Middle frontal gyrus (tissue), 1 donor: ENCODE measurements at regions not wholly inside any gene's neighbourhood (a gene's known extent, or its start where the extent isn't known, plus 50 kb on each side); places are given as distances from the start of the nearest gene placed in this dataset.

Experiments
- DNase-seq: peaks from one replicate; pipeline ENCODE4 v3.0.0-alpha.2; 2015; ENCODE audit warnings: low spot score; ENCODE audit errors: extremely low spot score

DNA sequence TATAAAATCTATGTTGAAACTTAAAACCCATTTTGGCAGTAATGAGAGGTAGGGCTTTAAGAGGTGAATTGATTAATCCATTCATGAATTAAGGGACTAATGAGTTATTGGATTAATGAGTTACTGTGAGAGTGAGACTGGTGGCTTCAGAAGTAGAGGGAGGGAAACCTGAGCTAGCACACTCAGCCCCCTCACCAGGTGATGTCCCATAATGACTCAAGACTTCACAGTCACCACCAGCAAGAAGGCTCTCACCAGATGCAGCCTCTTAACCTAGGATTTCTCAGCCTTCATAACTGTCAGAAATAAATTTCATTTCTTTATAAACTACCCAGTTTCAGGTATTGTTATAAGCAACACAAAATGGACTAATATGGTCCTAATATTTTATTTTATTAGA, 621.7 kb upstream of the ACVR2A start:
- DNase-seq, result no peak

DNA sequence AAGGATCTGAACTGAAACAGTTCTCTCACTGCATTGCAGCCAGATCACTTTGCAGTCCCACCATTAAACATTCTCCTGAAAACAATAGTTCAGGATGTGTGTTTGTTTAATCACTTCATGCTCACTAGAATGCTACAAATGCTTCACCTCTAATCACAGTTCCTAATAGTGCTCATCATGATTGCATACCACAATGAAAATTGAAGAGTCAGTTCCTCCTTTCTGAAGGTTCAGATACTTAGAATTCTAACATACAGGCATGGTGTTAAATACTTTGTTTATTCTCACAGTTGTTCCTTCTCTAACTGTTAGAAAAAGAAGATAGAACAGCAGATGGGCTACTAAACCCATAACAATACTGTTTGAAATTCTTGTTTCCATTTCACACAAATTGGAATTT, 622.3 kb upstream of the ACVR2A start:
- no peak for DNase-seq

DNA sequence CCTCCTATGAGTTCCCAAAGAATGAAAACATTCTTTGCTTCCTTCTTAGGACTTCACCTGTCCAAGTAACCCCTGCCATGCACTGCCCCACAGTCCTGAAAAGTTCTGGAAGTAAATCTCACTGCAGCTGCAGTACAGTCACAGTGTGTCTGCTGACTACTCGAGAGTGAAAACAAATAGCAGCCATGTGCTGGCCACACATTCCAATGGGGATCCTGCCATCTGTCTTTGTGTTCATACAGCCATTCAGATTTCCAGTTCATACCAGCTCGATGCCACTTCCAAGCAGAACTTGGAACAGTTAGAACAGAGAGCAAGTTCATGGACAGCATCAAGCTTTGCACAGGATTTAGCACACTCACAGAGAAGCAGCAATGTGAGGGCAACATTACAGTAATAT, 629.9 kb upstream of the ACVR2A start:
- no peak for DNase-seq

DNA sequence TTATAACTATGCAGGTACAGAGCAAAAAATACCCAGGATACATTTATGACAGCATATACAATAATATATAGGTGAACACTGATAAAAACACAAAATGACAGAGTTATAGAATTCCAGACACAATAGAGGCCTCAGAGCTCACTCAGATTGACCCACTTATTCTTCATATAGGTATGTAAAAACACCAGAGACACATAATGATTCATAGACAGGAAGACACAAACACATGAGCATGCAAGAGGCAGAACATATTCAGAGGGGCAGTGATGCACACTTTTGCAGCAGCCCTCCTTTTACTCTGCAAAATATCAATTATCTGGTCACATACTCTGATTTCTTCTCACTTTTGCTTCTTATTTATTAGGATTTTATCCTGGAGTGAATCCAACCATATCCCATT, 633.3 kb upstream of the ACVR2A start:
- no peak for DNase-seq

DNA sequence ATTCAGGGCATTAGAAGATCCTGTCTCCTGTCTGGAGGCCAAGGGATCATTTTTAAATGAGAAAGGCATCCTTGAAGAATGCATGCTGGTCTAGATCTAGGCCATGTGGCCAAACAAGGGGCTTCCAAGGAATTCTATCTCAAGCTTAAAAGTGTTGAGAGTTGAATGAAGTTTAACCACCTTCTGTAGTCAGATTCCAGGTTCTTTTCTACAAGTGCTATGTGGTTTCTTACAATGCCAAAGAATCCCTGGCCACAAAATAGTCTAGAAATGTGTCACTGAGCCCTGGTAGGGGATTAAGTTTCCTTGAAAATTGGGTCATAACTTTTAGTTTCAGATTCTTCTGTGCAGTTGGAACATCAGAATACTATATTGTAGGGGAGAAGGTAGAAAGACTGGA, 640.7 kb upstream of the ACVR2A start:
- DNase-seq, result no peak

DNA sequence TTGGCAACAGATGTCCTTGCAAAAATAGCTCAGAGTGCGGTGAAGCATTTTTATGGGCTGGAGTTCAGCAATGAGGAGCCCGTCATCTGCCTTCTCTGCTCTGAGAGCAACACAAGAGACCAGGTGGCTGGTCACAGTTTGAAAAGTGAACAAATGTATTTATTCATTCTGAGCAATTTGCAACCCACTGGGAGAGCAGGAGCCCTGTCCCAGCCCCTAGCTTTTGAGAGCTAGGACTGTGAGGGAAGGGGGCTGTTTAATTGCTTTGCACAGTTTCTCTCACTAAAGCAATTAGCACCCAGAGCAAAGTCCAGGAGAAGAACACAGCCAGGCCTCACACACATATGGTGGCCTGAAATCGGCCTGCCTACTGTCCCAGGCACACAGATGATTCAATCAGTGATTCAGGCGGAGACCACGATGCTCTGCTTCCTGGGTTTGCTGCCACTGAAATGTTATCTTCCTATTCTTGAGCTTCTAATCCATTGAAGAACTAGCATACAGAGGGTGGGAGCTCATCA, 646.1 kb upstream of the ACVR2A start:
- DNase-seq, result peak; percentile 39

DNA sequence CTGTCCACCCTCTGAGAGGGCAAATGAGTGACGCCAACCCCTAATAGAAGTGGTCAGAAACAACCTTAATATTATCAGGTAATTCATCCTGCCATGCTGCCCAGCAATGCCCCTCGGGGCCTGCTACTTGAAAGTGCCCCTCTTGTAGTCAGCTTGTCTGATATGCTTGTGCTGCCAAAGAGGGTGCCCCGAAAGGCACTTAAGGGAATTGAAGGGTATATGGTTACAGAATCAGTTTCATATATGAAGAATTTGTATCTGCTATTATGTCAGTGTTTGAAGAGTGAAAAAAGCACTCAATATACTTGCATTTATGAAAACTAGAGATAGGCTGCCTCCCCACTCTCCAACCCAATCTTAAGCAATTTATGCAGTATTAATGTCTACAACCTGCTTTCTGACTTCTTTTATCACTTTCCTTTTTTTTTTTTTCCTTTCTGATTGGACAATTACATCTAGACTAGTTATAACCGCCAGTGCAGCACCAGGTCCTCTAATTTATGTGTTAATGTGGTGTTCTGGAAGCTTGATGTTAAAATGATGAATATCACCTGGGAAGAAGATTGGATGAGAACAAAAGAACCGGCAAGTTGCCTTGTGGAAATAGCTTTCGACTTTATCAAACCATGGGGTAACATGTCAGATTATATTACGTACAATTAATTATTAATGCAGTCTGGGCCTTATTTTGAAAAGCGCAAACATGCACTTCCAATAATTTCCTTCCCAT, 646.9 kb upstream of the ACVR2A start:
- DNase-seq, result no peak

DNA sequence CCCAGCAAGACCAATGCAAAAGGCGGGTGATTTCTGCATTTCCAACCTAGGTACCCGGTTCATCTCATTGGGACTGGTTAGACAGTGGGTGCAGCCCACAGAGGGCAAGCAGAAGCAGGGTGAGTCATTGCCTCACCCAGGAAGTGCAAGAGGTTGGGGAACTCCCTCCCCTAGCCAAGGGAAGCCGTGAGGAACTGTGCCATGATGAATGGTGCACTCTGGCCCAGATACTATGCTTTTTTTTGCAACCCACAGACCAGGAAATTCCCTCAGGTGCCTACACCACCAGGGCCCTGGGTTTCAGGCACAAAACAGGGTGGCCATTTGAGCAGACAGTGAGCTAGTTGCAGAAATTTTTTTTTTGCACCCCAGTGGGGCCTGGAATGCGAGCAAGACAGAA, 662.6 kb upstream of the ACVR2A start:
- no peak for DNase-seq

DNA sequence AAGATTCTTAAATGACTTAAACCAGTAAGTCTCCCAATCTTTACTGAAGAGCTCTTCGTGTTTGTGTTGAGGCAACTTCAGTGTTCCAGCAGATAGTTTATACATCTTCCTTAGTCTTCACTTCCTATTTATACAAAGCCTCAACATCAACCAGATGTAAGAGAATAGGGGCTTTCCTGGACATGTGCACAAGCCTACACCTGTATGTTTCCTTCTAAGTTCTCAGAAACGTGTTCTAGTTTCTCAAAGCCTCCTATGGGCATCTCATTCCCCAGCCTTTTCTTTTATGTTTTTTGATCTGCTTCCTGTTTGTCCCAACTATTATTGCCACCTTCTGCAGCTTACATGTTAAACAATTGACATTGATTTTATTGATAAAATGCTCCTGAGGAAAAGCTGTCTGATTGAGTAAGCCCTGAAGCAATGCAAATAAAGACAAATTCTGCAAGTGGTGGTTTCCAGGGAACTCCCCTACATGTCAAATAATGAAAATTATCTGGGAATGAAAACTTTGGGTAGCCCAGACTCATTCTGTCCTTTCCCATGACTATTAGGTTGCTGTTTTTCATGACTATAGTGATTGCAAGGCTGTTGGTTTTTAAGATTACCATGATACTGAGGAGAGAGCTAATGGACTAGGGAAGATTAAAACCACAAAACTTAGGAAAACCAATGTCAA, 663.3 kb upstream of the ACVR2A start:
- DNase-seq, result no peak

DNA sequence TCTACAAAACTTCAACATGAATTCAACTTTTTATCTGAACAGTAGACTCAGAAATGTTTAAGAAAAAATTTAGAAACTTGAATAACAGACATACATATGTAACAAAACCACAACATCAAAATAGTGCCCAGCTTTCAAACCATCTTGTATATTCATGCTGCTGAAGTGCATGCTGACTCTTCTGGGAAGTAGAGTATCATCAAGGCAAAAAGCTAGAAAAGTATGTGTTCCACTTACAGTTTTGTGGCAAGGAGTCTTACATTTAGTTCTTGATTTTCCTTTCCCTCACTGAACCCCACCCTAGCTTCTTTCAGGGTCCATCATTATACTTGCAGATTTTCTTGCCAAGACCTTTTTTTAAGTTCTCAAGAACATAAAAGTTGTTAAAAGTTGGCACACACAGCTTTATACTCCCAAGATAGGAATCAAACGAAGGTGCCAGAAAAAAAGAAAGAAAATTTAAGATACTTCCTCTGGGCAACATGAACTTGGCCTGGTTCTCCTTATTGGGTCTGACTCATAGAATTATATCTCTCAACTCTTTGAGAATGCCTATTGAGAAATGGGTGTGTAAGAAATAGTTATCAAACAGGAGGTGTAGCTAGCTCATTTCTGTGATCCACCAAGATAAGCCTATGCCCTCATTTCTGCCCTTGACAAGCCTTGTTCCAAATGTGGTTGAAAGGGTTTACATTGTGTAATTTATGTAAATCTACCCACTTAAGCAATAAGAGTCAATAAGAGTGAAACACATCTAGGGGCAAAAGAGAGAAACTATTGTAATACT, 667.6 kb upstream of the ACVR2A start:
- DNase-seq, result no peak

DNA sequence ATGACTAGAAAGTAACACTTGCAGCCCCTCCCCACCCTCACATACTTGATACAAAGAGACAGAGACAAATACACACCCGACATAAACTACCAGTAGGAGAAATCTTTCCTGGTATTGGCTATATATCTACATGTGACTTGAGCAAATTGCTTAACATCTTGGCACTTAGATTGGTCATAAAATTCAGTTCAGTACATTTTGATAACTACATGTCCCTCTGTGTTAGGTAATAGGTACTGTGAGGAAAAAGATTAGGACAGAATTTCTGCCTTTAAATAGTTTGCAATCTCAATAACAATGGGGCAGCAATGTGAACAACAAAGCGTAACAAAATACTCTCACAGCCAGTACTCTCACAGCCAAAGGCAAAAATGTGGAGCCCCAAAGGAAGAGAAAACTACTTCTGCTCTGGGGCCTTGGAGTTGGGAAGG, 670.0 kb upstream of the ACVR2A start:
- no peak for DNase-seq

DNA sequence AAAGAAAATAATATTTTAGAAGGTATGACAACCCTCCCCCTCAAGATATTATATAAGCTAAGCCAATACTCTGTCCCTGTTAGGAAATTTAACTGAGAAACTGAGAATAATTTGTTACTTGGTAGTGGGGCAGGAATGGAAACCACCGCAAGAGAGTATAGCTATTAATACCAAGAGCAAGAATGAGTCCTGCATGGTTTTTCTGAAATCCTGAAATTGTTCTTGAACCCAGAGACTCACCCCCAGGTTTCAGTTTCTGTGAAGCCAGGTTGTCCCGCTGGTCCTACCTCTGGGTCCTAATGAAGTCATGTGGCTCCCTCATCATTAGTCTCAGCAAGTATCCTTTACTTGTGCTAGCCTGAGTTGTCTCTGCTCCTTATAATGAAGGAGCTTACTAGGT, 671.0 kb upstream of the ACVR2A start:
- no peak for DNase-seq

DNA sequence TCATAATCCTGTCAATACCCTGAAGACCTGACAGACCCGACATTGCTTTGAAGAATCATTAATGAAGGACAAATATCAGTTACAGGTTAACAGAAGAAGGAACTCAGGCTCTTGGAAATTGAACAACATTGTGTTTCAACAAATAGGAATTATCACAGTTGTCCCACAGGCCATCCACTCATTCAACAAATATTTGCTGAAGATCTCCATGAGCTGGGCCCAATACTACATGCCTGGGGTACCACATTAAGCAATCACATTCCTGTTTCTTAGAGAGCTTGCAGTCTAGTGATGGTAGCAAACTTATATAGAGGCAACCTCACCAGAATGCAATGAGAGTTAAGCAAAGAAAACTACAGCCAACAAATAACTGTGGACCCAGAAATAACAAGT, 671.6 kb upstream of the ACVR2A start:
- no peak for DNase-seq

DNA sequence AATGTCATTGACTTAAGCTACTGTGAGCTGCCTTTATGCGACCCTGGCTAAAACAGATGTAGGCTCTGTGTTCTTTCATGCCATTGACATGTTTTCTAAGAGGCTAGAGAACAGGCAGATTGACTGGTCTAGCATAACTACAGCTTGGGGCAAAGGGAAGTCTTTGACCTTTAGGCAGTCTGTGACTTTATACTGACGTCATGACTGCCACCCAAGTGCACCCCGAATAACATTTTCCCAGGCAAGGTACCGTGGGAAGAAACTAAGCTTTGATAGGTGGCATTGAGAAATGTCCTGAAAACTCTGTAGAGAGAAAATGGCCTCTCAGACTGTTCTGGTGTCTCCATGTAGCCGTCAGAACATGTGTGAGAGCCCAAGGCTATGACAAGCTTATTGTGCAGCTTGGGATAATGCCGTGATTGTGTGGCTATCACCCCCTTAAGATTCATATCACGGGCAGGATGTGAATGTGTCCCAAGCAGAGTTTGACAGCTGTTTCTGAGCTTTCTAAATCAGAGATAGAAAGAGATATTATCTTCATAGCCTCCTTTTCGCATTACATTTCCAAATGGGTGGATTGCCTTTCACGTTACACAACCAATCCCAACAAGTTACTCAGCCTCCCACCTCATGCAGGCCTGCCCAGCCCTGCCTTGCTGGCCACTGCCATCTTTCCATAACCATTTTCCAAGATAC, 672.2 kb upstream of the ACVR2A start:
- no peak for DNase-seq

DNA sequence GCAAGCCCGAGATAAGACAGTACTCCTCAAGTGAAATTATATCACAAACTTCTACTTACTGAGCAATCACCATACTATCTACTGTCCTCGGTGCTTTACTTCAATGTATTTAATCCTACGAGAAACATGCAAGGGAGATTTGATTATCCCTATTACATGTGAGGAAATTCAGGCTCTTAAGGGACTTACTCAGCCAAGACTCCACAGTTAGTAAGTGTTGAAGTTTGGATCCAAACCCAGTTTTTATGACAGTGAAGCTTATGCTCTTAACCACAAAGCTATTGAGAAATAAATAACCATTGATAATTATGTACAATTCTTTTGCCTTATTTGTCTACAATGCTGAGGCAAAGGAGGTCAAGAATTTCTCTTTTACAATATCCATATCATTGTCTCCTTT, 672.9 kb upstream of the ACVR2A start:
- DNase-seq, result no peak

DNA sequence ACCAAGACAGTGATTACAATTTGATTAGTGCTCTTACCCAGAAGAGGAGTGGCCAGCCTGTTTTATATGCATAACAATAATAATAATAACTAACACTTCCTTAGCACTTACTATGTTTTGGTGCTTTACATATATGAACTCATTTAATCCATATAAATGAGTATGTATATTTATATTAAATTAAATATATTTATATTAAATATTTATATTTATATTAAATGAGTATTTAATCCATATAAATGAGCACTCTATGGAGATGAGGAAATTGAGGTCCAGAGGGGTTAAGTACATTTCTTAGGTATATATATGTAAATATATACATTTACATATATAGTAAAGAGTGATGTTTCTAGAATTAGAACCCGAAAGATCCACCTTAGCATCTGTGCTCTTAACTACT, 673.9 kb upstream of the ACVR2A start:
- DNase-seq, result no peak

DNA sequence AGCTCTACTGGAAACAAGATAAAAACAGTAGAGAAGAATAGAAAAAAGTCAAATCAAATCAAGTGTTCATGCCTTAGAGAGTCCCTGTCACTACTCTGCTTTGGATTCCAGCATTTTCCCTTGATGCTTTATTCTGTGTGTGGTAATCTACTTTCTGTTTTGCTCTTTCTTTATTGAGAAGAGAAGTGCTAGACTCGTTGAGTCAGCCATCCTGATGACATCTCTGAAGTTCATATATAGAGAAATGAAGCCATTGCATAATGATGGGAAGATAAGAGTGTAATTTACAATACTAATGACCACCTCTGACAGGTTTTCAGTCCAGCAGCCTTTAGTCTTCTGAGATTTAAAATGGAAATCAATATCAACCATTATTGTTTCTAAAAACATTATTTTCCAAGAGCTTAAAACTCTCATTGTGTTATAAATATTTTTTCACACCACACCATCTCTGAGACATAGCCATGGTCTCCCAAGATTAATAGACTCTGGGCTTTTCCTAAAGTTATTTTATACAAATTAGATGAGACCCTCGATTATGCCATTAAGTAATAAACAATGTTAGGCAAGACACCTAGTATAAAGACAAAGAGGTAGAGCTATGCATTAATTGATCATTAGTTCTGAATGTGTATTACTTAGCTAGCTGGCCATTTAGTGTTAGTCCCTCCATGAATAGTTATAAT, 679.0 kb upstream of the ACVR2A start:
- no peak for DNase-seq

DNA sequence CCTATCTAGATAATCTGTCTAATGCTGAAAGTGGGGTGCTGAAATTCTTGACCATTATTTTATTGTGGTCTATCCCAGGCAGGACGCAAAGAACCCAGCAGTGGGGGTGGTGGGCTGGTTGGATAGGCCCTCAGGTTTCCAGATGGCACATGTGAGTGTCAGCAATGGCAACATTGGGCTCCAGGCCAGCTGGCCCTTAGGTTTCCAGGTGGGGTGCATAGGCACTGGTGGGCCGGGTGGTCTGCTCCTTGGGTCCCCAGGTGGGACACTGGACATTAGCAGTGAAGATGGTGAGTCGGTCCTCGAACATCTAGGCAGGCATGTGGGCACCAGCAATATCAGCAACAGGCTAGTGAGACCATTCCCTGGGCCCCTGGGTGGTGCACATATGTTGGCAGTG, 680.3 kb upstream of the ACVR2A start:
- no peak for DNase-seq

DNA sequence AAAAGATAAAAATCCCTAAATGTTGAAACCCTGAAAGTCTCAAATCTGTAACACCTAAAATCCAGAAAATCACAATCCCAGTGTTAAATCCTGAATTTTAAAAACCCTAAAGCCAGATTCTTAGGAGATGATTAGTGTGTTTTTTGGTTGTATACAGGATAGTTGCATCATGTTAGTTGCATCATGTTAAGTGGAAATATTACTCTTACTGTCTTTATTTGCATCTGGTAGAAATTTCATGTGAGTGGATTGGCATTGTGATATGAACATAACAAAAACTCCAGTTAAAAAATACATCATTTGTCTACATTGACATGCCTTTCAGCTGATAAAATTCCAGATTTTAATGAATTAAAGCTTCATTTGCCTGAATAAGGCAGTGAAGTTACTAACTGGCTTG, 683.1 kb upstream of the ACVR2A start:
- no peak for DNase-seq

DNA sequence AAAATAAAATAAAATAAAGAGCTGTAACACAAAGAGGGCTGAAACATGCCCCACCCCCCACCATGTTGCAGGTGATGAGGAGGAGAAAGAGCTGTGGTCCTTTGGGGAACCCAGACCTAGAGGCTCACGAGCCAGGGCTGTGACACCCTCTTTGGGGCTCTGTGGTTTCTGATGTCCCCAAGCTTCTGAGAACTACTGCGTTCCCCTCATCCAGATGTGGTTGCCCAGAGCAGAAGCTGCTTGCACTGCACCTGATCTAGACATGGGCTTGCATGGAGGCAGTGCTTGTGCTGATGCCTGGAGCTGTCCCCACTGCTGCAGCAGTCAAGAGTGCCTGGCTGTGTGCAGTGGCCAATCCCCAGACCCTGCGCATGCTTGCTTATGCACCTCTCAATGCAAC, 687.9 kb upstream of the ACVR2A start:
- no peak for DNase-seq

DNA sequence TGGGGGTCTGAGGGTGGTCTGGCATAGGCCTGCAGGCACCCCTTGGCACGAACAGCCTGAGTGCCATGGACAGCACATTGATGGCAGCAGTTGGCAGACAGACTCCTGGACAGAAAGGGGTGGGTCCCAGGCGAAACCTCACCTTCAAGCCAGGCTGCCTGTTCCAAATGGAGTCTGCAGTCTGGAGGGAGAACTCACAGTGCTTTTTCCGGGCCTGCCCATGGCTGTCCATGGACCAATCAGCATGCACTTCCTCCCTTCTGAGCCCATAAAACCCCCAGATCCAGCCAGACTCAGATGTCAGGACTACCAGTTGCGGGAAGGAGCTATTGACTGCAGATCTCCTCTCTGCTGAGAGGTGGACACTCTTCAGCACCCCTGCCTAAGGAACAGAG, 694.6 kb upstream of the ACVR2A start:
- no peak for DNase-seq
